H1 (cell line): ENCODE measurements at regions not wholly inside any gene's neighbourhood (a gene's known extent, or its start where the extent isn't known, plus 50 kb on each side); places are given as distances from the start of the nearest gene placed in this dataset.

Experiments used
- CTCF ChIA-PET: fragments of 300-600 bp; sonication (Branson Sonifier 250); formaldehyde crosslinking; loops from one replicate; lab custom pipeline; 2021; ENCODE audit not compliant: partially characterized antibody; lab: Charles Lee
- POLR2A ChIA-PET: fragments of 300-600 bp; sonication (Branson Sonifier 250); formaldehyde crosslinking; loops from one replicate; lab custom pipeline; 2021; ENCODE audit warnings: inconsistent platforms; ENCODE audit not compliant: partially characterized antibody; lab: Charles Lee
- DNase-seq, 2 experiments: peaks; one replicate each; pipeline versions ENCODE4 v3.0.0 to v3.0.0-alpha.2; 2010 to 2022; ENCODE audit warnings: low spot score in 2 of 2, low read depth in 1 of 2, mixed read lengths in 1 of 2
- FAIRE-seq: peaks from 2 replicates; lab custom pipeline; 2011; peaks lifted over from hg19 to GRCh38; lab: Jason Lieb, UNC
- H2AFZ ChIP-seq: 2 replicates; pipeline ENCODE4 v1.8.1; 2012; ENCODE audit warnings: low read length, inconsistent platforms
- H2AK5ac ChIP-seq: 2 replicates; pipeline ENCODE4 v1.6.1; 2013; ENCODE audit warnings: low read depth, low read length
- H2BK120ac ChIP-seq: replicated peaks from 2 replicates; pipeline ENCODE3; 2013; ENCODE audit warnings: low read depth, low read length, inconsistent platforms
- H2BK12ac ChIP-seq: 2 replicates; pipeline ENCODE4 v1.6.1; 2013; ENCODE audit warnings: low read depth, low read length
- H2BK15ac ChIP-seq: 2 replicates; pipeline ENCODE4 v1.6.1; 2013; ENCODE audit warnings: low read length
- H2BK20ac ChIP-seq: 2 replicates; pipeline ENCODE4 v1.6.1; 2013; ENCODE audit warnings: low read length
- H2BK5ac ChIP-seq: 2 replicates; pipeline ENCODE4 v1.6.1; 2013; ENCODE audit warnings: low read depth, low read length
- H3K14ac ChIP-seq: 2 replicates; pipeline ENCODE4 v1.6.1; 2013; ENCODE audit warnings: inconsistent platforms; ENCODE audit not compliant: insufficient read length
- H3K18ac ChIP-seq: 2 replicates; pipeline ENCODE4 v1.6.1; 2013; ENCODE audit warnings: low read length; ENCODE audit errors: extremely low read depth
- H3K23ac ChIP-seq: 2 replicates; pipeline ENCODE4 v1.6.1; 2013; ENCODE audit warnings: inconsistent platforms; ENCODE audit not compliant: insufficient read length
- H3K23me2 ChIP-seq: 2 replicates; pipeline ENCODE4 v1.6.1; 2013; ENCODE audit warnings: low read depth, low read length
- H3K27ac ChIP-seq: 2 replicates; pipeline ENCODE4 v1.6.1; 2011; ENCODE audit warnings: low read depth, low read length, inconsistent platforms
- H3K27me3 ChIP-seq, 4 experiments: replicated peaks in 1 of 4; 1 replicate in 1 of 4; 2 replicates in 3 of 4; pipeline versions ENCODE4 v1.6.1 to v1.8.1; 2011 to 2013; ENCODE audit warnings: low read length in 3 of 4, mild to moderate bottlenecking in 3 of 4, inconsistent platforms in 2 of 4, mixed read lengths in 2 of 4, moderate library complexity in 1 of 4; ENCODE audit not compliant: control insufficient read depth in 3 of 4, insufficient read depth in 3 of 4; ENCODE audit errors: extremely low read depth in 1 of 4
- H3K36me3 ChIP-seq, 4 experiments: 2 replicates each; pipeline versions ENCODE4 v1.6.1 to v1.8.1; 2011 to 2013; ENCODE audit warnings: mild to moderate bottlenecking in 4 of 4, low read length in 3 of 4, moderate library complexity in 2 of 4, control low read depth in 1 of 4, inconsistent platforms in 1 of 4; ENCODE audit not compliant: insufficient read depth in 4 of 4, control insufficient read depth in 2 of 4
- H3K4ac ChIP-seq: replicated peaks from 2 replicates; pipeline ENCODE3; 2013; ENCODE audit warnings: low read length, low read depth, mixed read lengths, inconsistent platforms; ENCODE audit not compliant: insufficient read length
- H3K4me1 ChIP-seq, 4 experiments: replicated peaks in 1 of 4; 1 replicate in 1 of 4; 2 replicates in 3 of 4; pipeline versions ENCODE4 v1.6.1 to v1.8.1; 2011 to 2013; ENCODE audit warnings: low read length in 3 of 4, inconsistent platforms in 2 of 4, mixed read lengths in 1 of 4; ENCODE audit not compliant: insufficient read depth in 4 of 4, control insufficient read depth in 3 of 4
- H3K4me2 ChIP-seq, 2 experiments: 2 replicates each; pipeline versions ENCODE4 v1.6.1 to v1.8.1; 2011 to 2013; ENCODE audit warnings: low read depth in 2 of 2, low read length in 2 of 2, control low read depth in 1 of 2, inconsistent platforms in 1 of 2, mild to moderate bottlenecking in 1 of 2; ENCODE audit not compliant: insufficient read depth in 1 of 2
- H3K4me3 ChIP-seq, 4 experiments: fragments of 200-600, 300-600 bp in 1 of 4; sonication (generic), shearing (Covaris generic), sonication (Bioruptor Twin) in 1 of 4; 2 replicates each; pipeline versions ENCODE4 v1.5.1 to v1.8.1; 2011 to 2016; ENCODE audit warnings: low read length in 4 of 4, low read depth in 3 of 4, control low read depth in 2 of 4, inconsistent platforms in 2 of 4, mild to moderate bottlenecking in 2 of 4, mixed read lengths in 1 of 4, moderate library complexity in 1 of 4; ENCODE audit not compliant: insufficient read depth in 2 of 4; ENCODE audit errors: extremely low read depth in 1 of 4
- H3K56ac ChIP-seq: replicated peaks from 2 replicates; pipeline ENCODE3; 2013; ENCODE audit warnings: low read depth, mild to moderate bottlenecking, mixed read lengths, low read length, inconsistent platforms; ENCODE audit not compliant: insufficient read length
- H3K79me1 ChIP-seq: 2 replicates; pipeline ENCODE4 v1.6.1; 2013; ENCODE audit warnings: low read depth, low read length, control low read depth
- H3K79me2 ChIP-seq, 2 experiments: 2 replicates each; pipeline versions ENCODE4 v1.6.1 to v1.8.1; 2012 to 2013; ENCODE audit warnings: low read length in 2 of 2, mild to moderate bottlenecking in 2 of 2, inconsistent platforms in 1 of 2; ENCODE audit not compliant: insufficient read depth in 2 of 2, control insufficient read depth in 1 of 2
- H3K9ac ChIP-seq, 4 experiments: replicated peaks in 1 of 4; 1 replicate in 1 of 4; 2 replicates in 3 of 4; pipeline versions ENCODE4 v1.6.1 to v1.8.1; 2011 to 2013; ENCODE audit warnings: low read depth in 3 of 4, low read length in 3 of 4, control low read depth in 2 of 4, mild to moderate bottlenecking in 2 of 4, moderate library complexity in 2 of 4, inconsistent platforms in 1 of 4; ENCODE audit errors: extremely low read depth in 1 of 4
- H3K9me3 ChIP-seq, 2 experiments: 2 replicates each; pipeline versions ENCODE4 v1.6.1 to v1.8.1; 2012 to 2013; ENCODE audit warnings: mild to moderate bottlenecking in 2 of 2, moderate library complexity in 2 of 2, control low read depth in 1 of 2, inconsistent platforms in 1 of 2, low read depth in 1 of 2, low read length in 1 of 2, mixed read lengths in 1 of 2; ENCODE audit not compliant: insufficient read depth in 2 of 2
- H4K20me1 ChIP-seq, 2 experiments: replicated peaks in 1 of 2; 2 replicates each; pipeline versions ENCODE3 to v1.8.1; 2011 to 2013; ENCODE audit warnings: inconsistent platforms in 2 of 2, low read length in 2 of 2, mild to moderate bottlenecking in 1 of 2; ENCODE audit not compliant: insufficient read depth in 2 of 2, control insufficient read depth in 1 of 2
- H4K5ac ChIP-seq: 2 replicates; pipeline ENCODE4 v1.6.1; 2013; ENCODE audit warnings: low read length, low read depth, mixed read lengths, inconsistent platforms; ENCODE audit not compliant: insufficient read length
- H4K8ac ChIP-seq: 2 replicates; pipeline ENCODE4 v1.8.0; 2013; ENCODE audit warnings: mild to moderate bottlenecking, moderate library complexity, low read length, inconsistent platforms; ENCODE audit not compliant: insufficient read depth; ENCODE audit errors: extremely low read depth
- H4K91ac ChIP-seq: replicated peaks from 2 replicates; pipeline ENCODE3; 2013; ENCODE audit warnings: low read length, mixed read lengths, inconsistent platforms; ENCODE audit not compliant: insufficient read length
- ASH2L ChIP-seq: fragments of 200-600, 300-600 bp; sonication (generic); IDR thresholded peaks from one replicate; pipeline ENCODE4 v1.7.1; 2017; ENCODE audit warnings: low read length
- BCL11A ChIP-seq, 2 experiments: IDR thresholded peaks; one replicate each; pipeline ENCODE4 v1.6.1; 2011; ENCODE audit warnings: low read depth in 2 of 2, low read length in 2 of 2, mild to moderate bottlenecking in 2 of 2
- CHD2 ChIP-seq: IDR thresholded peaks from 2 replicates; pipeline ENCODE4 v1.6.1; 2012; ENCODE audit warnings: low read length, improper control_type of control experiment
- CREB1 ChIP-seq: IDR thresholded peaks from 2 replicates; pipeline ENCODE4 v1.6.1; 2012; ENCODE audit warnings: inconsistent platforms
- HDAC6 ChIP-seq: IDR thresholded peaks from one replicate; pipeline ENCODE4 v1.7.1; 2012; ENCODE audit warnings: low read depth, mild to moderate bottlenecking, inconsistent platforms, low read length, moderate library complexity
- JUN ChIP-seq: IDR thresholded peaks from 2 replicates; pipeline ENCODE4 v1.6.1; 2011; ENCODE audit warnings: low read depth, mild to moderate bottlenecking, improper control_type of control experiment, low read length
- KDM5A ChIP-seq: fragments of 200-600 bp; IDR thresholded peaks from 2 replicates; pipeline ENCODE4 v1.7.1; 2012; ENCODE audit warnings: mild to moderate bottlenecking, low read length, inconsistent platforms, mixed read lengths
- NRF1 ChIP-seq: IDR thresholded peaks from 2 replicates; pipeline ENCODE4 v1.6.1; 2011; ENCODE audit warnings: mild to moderate bottlenecking, low read depth, low read length, improper control_type of control experiment
- POU5F1 ChIP-seq: IDR thresholded peaks from 2 replicates; pipeline ENCODE4 v1.6.1; 2011; ENCODE audit warnings: low read depth, mild to moderate bottlenecking, low read length, moderate library complexity
- RAD21 ChIP-seq, 2 experiments: IDR thresholded peaks in 1 of 2; conservative IDR thresholded peaks in 1 of 2; 2 replicates each; pipeline ENCODE4 v1.6.1; 2011; ENCODE audit warnings: low read depth in 2 of 2, low read length in 2 of 2, improper control_type of control experiment in 1 of 2, inconsistent platforms in 1 of 2, mild to moderate bottlenecking in 1 of 2, moderate library complexity in 1 of 2
- RBBP5 ChIP-seq: IDR thresholded peaks from 2 replicates; pipeline ENCODE4 v1.7.1; 2012; ENCODE audit warnings: low read depth, mild to moderate bottlenecking, inconsistent platforms, low read length, moderate library complexity, borderline replicate concordance
- SAP30 ChIP-seq: fragments of 300-600 bp; sonication (generic); IDR thresholded peaks from 2 replicates; pipeline ENCODE4 v1.7.1; 2012; ENCODE audit warnings: low read length, moderate library complexity, mild to moderate bottlenecking, inconsistent platforms; ENCODE audit not compliant: insufficient read depth, insufficient replicate concordance
- SP2 ChIP-seq: IDR thresholded peaks from 2 replicates; pipeline ENCODE4 v1.6.1; 2012; ENCODE audit warnings: mild to moderate bottlenecking, low read length, inconsistent platforms
- TAF7 ChIP-seq: optimal IDR thresholded peaks from 2 replicates; pipeline ENCODE3; 2011; ENCODE audit warnings: low read depth, mild to moderate bottlenecking, inconsistent platforms, low read length, moderate library complexity, borderline replicate concordance
- TBP ChIP-seq: IDR thresholded peaks from 2 replicates; pipeline ENCODE4 v1.6.1; 2011; ENCODE audit warnings: low read depth, low read length, improper control_type of control experiment

- no peak for TF ChIP-seq HDAC6
- TF ChIP-seq, all 59 proteins: peak for 0
Observed at GRCh38 chr11:98965358-98965757, 55.4 kb upstream of the CNTN5 start (continued).

DNA sequence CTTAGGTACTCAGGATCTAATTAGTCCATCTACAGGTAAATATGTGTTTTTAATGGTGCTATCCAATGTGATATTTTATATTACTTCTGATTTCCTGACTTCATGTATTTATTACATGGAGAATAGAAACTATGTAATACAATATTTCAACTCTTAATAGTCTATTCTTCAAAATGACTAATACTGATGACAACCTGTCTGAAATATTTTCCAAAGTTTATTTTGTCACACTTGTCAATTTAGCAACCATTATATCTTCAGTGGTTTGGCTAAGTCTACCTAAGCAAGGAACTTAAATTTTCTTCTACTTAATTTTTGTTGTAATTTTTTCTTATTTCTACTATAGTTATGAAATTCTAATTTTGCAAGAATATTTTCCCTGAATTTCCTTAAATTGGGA lies 55.0 kb upstream of the CNTN5 start:
- Histone ChIP-seq H3K4me1 (no peaks in the 10 kb centered on the region), H3K23me2 (no peaks in the 10 kb centered on the region), H2BK20ac (no peak overlapping the region), H3K27ac (no peak overlapping the region), H2AFZ (no peak overlapping the region), H4K20me1 (no peaks in the 10 kb centered on the region), H4K5ac (no peak overlapping the region), H3K79me1 (no peaks in the 10 kb centered on the region), H2BK12ac (no peak overlapping the region), H2BK120ac (no peak overlapping the region), H3K9me3 (no peaks in the 10 kb centered on the region), H3K27me3 (no peaks in the 10 kb centered on the region), H3K9ac (no peak overlapping the region), H2BK15ac (no peak overlapping the region), H3K36me3 (no peaks in the 10 kb centered on the region), H2AK5ac (no peak overlapping the region), H3K79me2 (no peaks in the 10 kb centered on the region), H4K8ac (no peak overlapping the region), H3K4me2 (no peak overlapping the region), H3K18ac (no peak overlapping the region), H3K56ac (no peak overlapping the region), H3K23ac (no peak overlapping the region), H3K4me3 (no peak overlapping the region), H3K4ac (no peak overlapping the region), H3K14ac (no peak overlapping the region), H2BK5ac (no peak overlapping the region), H4K91ac (no peak overlapping the region)
- ChIA-PET CTCF (no interaction called here), POLR2A (no interaction called here)
- DNase-seq (no peak), FAIRE-seq (no peak)
- TF ChIP-seq ASH2L (no peak), NRF1 (no peak), BCL11A (IDR thresholded peaks at IDR 0.05; ENCODE audit: low read depth in 2 of 2, low read length in 2 of 2) (no peak), TAF7 (no peak), CREB1 (no peak), POU5F1 (no peak), JUN (no peak), SAP30 (no peak), RAD21 (IDR thresholded peaks at IDR 0.05 in 1 of 2, conservative IDR thresholded peaks at IDR 0.05 in 1 of 2; ENCODE audit: low read depth in 2 of 2, low read length in 2 of 2) (no peak), RBBP5 (no peak), KDM5A (no peak), TBP (no peak), SP2 (no peak), CHD2 (no peak)
